Liver (tissue), 8 donors: ENCODE measurements at regions not wholly inside any gene's neighbourhood (a gene's known extent, or its start where the extent isn't known, plus 50 kb on each side); places are given as distances from the start of the nearest gene placed in this dataset.
"Not testable (repeated sequence)": the region's sequence is repeated elsewhere in the genome, so short reads cannot be mapped to it uniquely, and the experiment has no call there.

Experiments used
- DNase-seq: peaks from one replicate; pipeline ENCODE4 v3.0.0-alpha.2; 2017; ENCODE audit warnings: low spot score
- H3K27ac ChIP-seq, 2 donors: one replicate each; pipeline ENCODE4 v1.7.0; 2013; ENCODE audit warnings: inconsistent platforms in 2 of 2, low read length in 2 of 2, control low read depth in 1 of 2, low read depth in 1 of 2, mild to moderate bottlenecking in 1 of 2
- H3K27me3 ChIP-seq, 4 donors: one replicate each; pipeline versions ENCODE4 v1.6.1 to v1.7.0; 2013; ENCODE audit warnings: low read length in 3 of 4, inconsistent platforms in 1 of 4, mild to moderate bottlenecking in 1 of 4, moderate library complexity in 1 of 4; ENCODE audit not compliant: control insufficient read depth in 4 of 4, insufficient read depth in 4 of 4
- H3K36me3 ChIP-seq, 4 donors: one replicate each; pipeline versions ENCODE4 v1.6.1 to v1.7.0; 2013; ENCODE audit warnings: low read length in 3 of 4, mild to moderate bottlenecking in 3 of 4, low read depth in 1 of 4, moderate library complexity in 1 of 4; ENCODE audit not compliant: control insufficient read depth in 4 of 4, insufficient read depth in 3 of 4
- H3K4me1 ChIP-seq, 4 donors: one replicate each; pipeline versions ENCODE4 v1.6.1 to v1.7.0; 2013; ENCODE audit warnings: low read length in 3 of 4, mild to moderate bottlenecking in 3 of 4, moderate library complexity in 1 of 4; ENCODE audit not compliant: control insufficient read depth in 4 of 4, insufficient read depth in 4 of 4
- H3K4me3 ChIP-seq, 3 donors: one replicate each; pipeline versions ENCODE4 v1.6.1 to v1.7.0; 2013; ENCODE audit warnings: low read length in 3 of 3, control low read depth in 1 of 3, low read depth in 1 of 3, mild to moderate bottlenecking in 1 of 3
- H3K9ac ChIP-seq, 2 donors: one replicate each; pipeline ENCODE4 v1.7.0; 2013; ENCODE audit warnings: low read length in 2 of 2, mild to moderate bottlenecking in 2 of 2, moderate library complexity in 2 of 2, control low read depth in 1 of 2, low read depth in 1 of 2
- H3K9me3 ChIP-seq, 4 donors: one replicate each; pipeline versions ENCODE4 v1.6.1 to v1.7.0; 2013; ENCODE audit warnings: low read length in 3 of 4; ENCODE audit not compliant: control insufficient read depth in 4 of 4
- ATF3 ChIP-seq: IDR thresholded peaks from 2 replicates; pipeline ENCODE4 v1.6.1; 2016; ENCODE audit warnings: antibody characterized with exemption
- CTCF ChIP-seq: fragments of 150-350 bp; IDR thresholded peaks from 2 replicates; pipeline ENCODE4 v1.5.1; 2017; ENCODE audit warnings: improper control_type of control experiment, low read depth, low read length; ENCODE audit not compliant: missing input control
- FOXA1 ChIP-seq: IDR thresholded peaks from 2 replicates; pipeline ENCODE4 v1.6.1; 2016; ENCODE audit warnings: antibody characterized with exemption
- FOXA2 ChIP-seq: IDR thresholded peaks from 2 replicates; pipeline ENCODE4 v1.6.1; 2016; ENCODE audit warnings: antibody characterized with exemption
- GABPA ChIP-seq, 2 donors: IDR thresholded peaks in 1 of 2; conservative IDR thresholded peaks in 1 of 2; 2 replicates each; pipeline ENCODE4 v1.6.1; 2016; ENCODE audit warnings: antibody characterized with exemption in 2 of 2, mild to moderate bottlenecking in 1 of 2, moderate library complexity in 1 of 2
- HNF4G ChIP-seq: IDR thresholded peaks from 2 replicates; pipeline ENCODE4 v1.6.1; 2016; ENCODE audit warnings: antibody characterized with exemption
- JUND ChIP-seq, 2 donors: IDR thresholded peaks; 2 replicates each; pipeline ENCODE4 v1.6.1; 2016; ENCODE audit warnings: antibody characterized with exemption in 2 of 2
- NR2F2 ChIP-seq: IDR thresholded peaks from 2 replicates; pipeline ENCODE4 v1.6.1; 2016; ENCODE audit warnings: antibody characterized with exemption
- RAD21 ChIP-seq, 2 donors: IDR thresholded peaks; 2 replicates each; pipeline ENCODE4 v1.6.1; 2016; ENCODE audit warnings: antibody characterized with exemption in 2 of 2, mild to moderate bottlenecking in 2 of 2
- TAF1 ChIP-seq: conservative IDR thresholded peaks from 2 replicates; pipeline ENCODE4 v1.6.1; 2016; ENCODE audit warnings: antibody characterized with exemption, mild to moderate bottlenecking
- YY1 ChIP-seq: IDR thresholded peaks from 2 replicates; pipeline ENCODE4 v1.6.1; 2016; ENCODE audit warnings: antibody characterized with exemption, mild to moderate bottlenecking
- ZBTB33 ChIP-seq: IDR thresholded peaks from 2 replicates; pipeline ENCODE4 v1.6.1; 2016; ENCODE audit warnings: antibody characterized with exemption
- WGBS: extraction: QIAGEN DNeasy Blood & Tissue Kit; methylation state at CpG from one replicate; pipeline ENCODE4 v1.1.7; 2013; 5-methylcytosine and 5-hydroxymethylcytosine counted together
- TF ChIP-seq, protein P1 (sequence below): IDR thresholded peaks from 2 replicates; pipeline ENCODE4 v1.6.1; 2016; ENCODE audit warnings: antibody characterized with exemption, mild to moderate bottlenecking
- donor health status: healthy.
- donor health status: healthy.
- donor health status: healthy.
- donor health status: healthy.
- donor health status: healthy.

DNA sequence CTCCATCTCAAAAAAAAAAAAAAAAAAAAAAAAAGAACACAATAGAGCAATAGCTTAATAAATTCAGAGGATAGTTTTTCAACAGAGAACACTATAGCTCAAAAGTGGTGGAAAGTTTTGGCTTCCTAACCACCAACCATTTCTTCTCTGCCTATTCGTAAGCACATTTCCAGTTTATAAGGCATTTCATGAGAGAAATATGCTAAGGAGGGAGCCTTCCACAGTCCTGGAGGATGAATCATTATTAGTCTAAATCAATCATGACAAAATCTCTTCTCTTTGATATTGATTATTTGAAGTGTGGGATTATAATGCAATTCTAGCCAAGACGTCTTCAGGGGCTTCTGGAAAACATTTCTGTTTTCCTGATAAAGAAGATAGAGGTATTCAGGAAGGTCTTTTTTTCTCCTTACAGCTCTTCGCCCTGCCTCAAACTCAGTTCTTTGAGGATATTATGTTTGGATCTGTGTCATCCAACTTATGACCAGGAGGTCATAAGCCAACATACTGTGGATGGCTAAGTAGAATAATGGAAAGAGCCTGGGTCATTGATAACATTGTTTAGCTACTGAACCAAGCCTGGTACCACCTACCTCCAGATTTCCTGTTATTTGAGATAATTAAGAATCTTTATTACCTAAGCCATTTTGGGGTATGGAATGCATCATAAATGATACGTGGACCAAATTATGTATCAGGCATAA lies 207.3 kb downstream of the TRIB2 start:
- no peak for DNase-seq
- H3K9ac ChIP-seq: no peak overlapping the region
- H3K27me3 ChIP-seq: peaks cover 0 to 7% (median 0%) of the 10 kb centered on the region in 4 donors
- H3K9me3 ChIP-seq: no peaks in the 10 kb centered on the region
- no peaks in the 10 kb centered on the region for H3K36me3 ChIP-seq
- no peak for TF ChIP-seq NR2F2
- no peak for TF ChIP-seq TAF1
- no peak for TF ChIP-seq ZBTB33
- no peak for TF ChIP-seq HNF4G
- no peak for TF ChIP-seq CTCF
- no peak for TF ChIP-seq ATF3
- TF ChIP-seq JUND (IDR thresholded peaks at IDR 0.05): no peak
- no peak for TF ChIP-seq FOXA1
- WGBS: 82% methylated on average over 4 of the region's 4 CpGs
- H3K4me3 ChIP-seq: no peak overlapping the region
- no peaks in the 10 kb centered on the region for H3K4me1 ChIP-seq
- H3K27ac ChIP-seq: no peak overlapping the region

DNA sequence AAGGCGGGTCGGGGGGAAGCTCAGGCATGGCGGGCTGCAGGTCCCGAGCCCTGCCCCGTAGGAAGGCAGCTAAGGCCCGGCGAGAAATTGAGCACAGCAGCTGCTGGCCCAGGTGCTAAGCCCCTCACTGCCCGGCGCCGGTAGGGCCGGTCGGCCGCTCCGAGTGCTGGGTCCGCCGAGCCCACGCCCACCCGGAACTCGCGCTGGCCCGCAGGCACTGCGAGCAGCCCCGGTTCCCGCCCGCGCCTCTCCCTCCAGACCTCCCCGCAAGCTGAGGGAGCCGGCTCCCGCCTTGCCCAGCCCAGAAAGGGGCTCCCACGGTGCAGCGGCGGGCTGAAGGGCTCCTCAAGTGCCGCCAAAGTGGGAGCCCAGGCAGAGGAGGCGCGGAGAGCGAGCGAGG lies 209.9 kb downstream of the TRIB2 start:
- 95% methylated on average over 37 of the region's 37 CpGs for WGBS
- H3K9me3 ChIP-seq, H3K27me3 ChIP-seq, H3K27ac ChIP-seq, H3K9ac ChIP-seq, H3K36me3 ChIP-seq, H3K4me3 ChIP-seq, H3K4me1 ChIP-seq, DNase-seq: not testable (repeated sequence)

DNA sequence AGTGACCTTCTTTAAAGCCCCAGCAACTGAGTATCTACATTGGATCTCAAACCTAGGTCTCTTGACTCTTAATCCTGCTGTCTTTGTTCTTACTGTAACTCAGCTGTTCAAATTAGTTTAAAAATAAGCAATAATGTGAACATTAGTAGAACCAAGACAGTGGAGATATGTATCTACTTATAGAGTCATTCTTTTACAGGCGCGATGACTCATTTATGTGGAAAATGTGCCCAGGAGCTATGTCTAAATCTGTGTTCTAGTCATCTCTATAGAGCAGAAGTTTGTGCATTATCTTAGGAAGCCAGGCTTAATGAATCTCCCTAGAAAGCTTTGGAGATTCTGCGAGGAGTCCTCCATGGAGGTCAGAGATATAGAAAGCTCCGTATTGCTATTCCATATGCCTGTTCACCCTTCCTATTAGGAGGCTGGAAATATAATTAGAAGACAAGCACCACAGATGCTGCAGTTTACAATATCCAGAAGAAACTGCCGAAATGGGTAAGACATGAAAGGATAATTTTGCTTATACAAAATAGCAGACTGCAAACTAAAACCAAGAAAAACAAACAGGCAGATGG lies 211.6 kb downstream of the TRIB2 start:
- Histone ChIP-seq H3K4me1 (no peaks in the 10 kb centered on the region), H3K27ac (no peak overlapping the region), H3K4me3 (no peak overlapping the region), H3K36me3 (no peaks in the 10 kb centered on the region), H3K9me3 (no peaks in the 10 kb centered on the region), H3K9ac (no peak overlapping the region), H3K27me3 (peaks cover 0 to 7% (median 0%) of the 10 kb centered on the region in 4 donors)
- 82% methylated on average over 5 of the region's 5 CpGs for WGBS
- DNase-seq: no peak
- no peak for TF ChIP-seq FOXA1
- TF ChIP-seq JUND (IDR thresholded peaks at IDR 0.05): no peak
- TF ChIP-seq GABPA (IDR thresholded peaks at IDR 0.05 in 1 of 2, conservative IDR thresholded peaks at IDR 0.05 in 1 of 2): no peak
- TF ChIP-seq RAD21 (IDR thresholded peaks at IDR 0.05): no peak
- TF ChIP-seq CTCF: no peak
- TF ChIP-seq NR2F2: no peak
- no peak for TF ChIP-seq FOXA2
- TF ChIP-seq, protein P1, sequence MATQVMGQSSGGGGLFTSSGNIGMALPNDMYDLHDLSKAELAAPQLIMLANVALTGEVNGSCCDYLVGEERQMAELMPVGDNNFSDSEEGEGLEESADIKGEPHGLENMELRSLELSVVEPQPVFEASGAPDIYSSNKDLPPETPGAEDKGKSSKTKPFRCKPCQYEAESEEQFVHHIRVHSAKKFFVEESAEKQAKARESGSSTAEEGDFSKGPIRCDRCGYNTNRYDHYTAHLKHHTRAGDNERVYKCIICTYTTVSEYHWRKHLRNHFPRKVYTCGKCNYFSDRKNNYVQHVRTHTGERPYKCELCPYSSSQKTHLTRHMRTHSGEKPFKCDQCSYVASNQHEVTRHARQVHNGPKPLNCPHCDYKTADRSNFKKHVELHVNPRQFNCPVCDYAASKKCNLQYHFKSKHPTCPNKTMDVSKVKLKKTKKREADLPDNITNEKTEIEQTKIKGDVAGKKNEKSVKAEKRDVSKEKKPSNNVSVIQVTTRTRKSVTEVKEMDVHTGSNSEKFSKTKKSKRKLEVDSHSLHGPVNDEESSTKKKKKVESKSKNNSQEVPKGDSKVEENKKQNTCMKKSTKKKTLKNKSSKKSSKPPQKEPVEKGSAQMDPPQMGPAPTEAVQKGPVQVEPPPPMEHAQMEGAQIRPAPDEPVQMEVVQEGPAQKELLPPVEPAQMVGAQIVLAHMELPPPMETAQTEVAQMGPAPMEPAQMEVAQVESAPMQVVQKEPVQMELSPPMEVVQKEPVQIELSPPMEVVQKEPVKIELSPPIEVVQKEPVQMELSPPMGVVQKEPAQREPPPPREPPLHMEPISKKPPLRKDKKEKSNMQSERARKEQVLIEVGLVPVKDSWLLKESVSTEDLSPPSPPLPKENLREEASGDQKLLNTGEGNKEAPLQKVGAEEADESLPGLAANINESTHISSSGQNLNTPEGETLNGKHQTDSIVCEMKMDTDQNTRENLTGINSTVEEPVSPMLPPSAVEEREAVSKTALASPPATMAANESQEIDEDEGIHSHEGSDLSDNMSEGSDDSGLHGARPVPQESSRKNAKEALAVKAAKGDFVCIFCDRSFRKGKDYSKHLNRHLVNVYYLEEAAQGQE: no peak
- TF ChIP-seq ZBTB33: no peak
- TF ChIP-seq YY1: no peak
